ENCODE measurements at regions not wholly inside any gene's neighbourhood (a gene's known extent, or its start where the extent isn't known, plus 50 kb on each side); places are given as distances from the start of the nearest gene placed in this dataset.

DNA sequence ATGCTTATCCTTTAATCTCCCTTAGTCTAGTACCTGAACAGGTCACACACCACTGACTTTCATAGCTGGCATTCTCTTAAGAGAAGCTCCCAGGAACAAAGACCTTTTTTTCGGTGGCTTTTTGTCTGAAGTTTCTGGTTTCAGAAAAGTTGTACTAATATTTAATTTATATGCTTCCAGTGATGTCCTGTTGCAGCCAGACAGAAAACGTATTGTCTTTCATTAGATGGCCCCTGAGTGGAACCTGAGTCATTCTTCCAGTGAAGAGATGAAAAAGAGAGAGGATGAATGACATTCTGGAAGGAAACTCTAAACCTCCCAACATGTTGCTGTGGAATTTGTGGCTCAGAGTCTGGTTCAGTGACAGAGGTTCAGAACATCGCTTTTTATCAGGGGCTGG, 274.8 kb upstream of the TAC1 start:
- Histone ChIP-seq H2AFZ (ENCODE audit: low read length) (no peak overlapping the region), H4K20me1 (ENCODE audit: insufficient read depth, low read length, poor library complexity, severe bottlenecking) (no peaks in the 10 kb centered on the region), H3K9me3 (ENCODE audit: insufficient read depth, low read depth, low read length) (0 out of 2 replicates have a peak, but pooled peaks cover 2% of the 10 kb centered on the region), H3F3A (ENCODE audit: low read depth) (no peaks in the 10 kb centered on the region), H3K4me3 (ENCODE audit: low read length, poor library complexity, severe bottlenecking) (no peak overlapping the region), H3K79me2 (ENCODE audit: insufficient read depth, low read length) (no peaks in the 10 kb centered on the region), H3K9me2 (replicated peaks; ENCODE audit: low read depth, low read length) (no peaks in the 10 kb centered on the region), H3K4me1 (ENCODE audit: insufficient read depth, low read length, poor library complexity, severe bottlenecking) (no peaks in the 10 kb centered on the region), H3K36me3 (ENCODE audit: insufficient read depth, low read length) (no peaks in the 10 kb centered on the region), H3K27me3 (ENCODE audit: insufficient read depth, low read length, poor library complexity, severe bottlenecking) (no peaks in the 10 kb centered on the region), H3K4me2 (ENCODE audit: low read depth, low read length, poor library complexity, severe bottlenecking) (no peak overlapping the region), H3K9ac (ENCODE audit: low read depth, low read length, poor library complexity, severe bottlenecking) (no peak overlapping the region)
- TF ChIP-seq, protein P1, sequence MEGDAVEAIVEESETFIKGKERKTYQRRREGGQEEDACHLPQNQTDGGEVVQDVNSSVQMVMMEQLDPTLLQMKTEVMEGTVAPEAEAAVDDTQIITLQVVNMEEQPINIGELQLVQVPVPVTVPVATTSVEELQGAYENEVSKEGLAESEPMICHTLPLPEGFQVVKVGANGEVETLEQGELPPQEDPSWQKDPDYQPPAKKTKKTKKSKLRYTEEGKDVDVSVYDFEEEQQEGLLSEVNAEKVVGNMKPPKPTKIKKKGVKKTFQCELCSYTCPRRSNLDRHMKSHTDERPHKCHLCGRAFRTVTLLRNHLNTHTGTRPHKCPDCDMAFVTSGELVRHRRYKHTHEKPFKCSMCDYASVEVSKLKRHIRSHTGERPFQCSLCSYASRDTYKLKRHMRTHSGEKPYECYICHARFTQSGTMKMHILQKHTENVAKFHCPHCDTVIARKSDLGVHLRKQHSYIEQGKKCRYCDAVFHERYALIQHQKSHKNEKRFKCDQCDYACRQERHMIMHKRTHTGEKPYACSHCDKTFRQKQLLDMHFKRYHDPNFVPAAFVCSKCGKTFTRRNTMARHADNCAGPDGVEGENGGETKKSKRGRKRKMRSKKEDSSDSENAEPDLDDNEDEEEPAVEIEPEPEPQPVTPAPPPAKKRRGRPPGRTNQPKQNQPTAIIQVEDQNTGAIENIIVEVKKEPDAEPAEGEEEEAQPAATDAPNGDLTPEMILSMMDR (conservative IDR thresholded peaks at IDR 0.05; ENCODE audit: low read length): no peak
- TF ChIP-seq EZH2phosphoT487 (IDR thresholded peaks at IDR 0.05; ENCODE audit: borderline replicate concordance): no peak

- no peak overlapping the region for H3K4me3 ChIP-seq (ENCODE audit: low read length, poor library complexity, severe bottlenecking)
- H3F3A ChIP-seq (ENCODE audit: low read depth): no peaks in the 10 kb centered on the region
- H3K36me3 ChIP-seq (ENCODE audit: insufficient read depth, low read length): no peaks in the 10 kb centered on the region
- H3K79me2 ChIP-seq (ENCODE audit: insufficient read depth, low read length): no peaks in the 10 kb centered on the region
- H2AFZ ChIP-seq (ENCODE audit: low read length): no peak overlapping the region
- 0 out of 2 replicates have a peak, but pooled peaks cover 2% of the 10 kb centered on the region for H3K9me3 ChIP-seq (ENCODE audit: insufficient read depth, low read depth, low read length)
- no peaks in the 10 kb centered on the region for H3K9me2 ChIP-seq (replicated peaks; ENCODE audit: low read depth, low read length)
- no peak overlapping the region for H3K4me2 ChIP-seq (ENCODE audit: low read depth, low read length, poor library complexity, severe bottlenecking)
- H3K4me1 ChIP-seq (ENCODE audit: insufficient read depth, low read length, poor library complexity, severe bottlenecking): no peaks in the 10 kb centered on the region
- H3K9ac ChIP-seq (ENCODE audit: low read depth, low read length, poor library complexity, severe bottlenecking): no peak overlapping the region
- H4K20me1 ChIP-seq (ENCODE audit: insufficient read depth, low read length, poor library complexity, severe bottlenecking): no peaks in the 10 kb centered on the region
- no peak for TF ChIP-seq EZH2phosphoT487 (IDR thresholded peaks at IDR 0.05; ENCODE audit: borderline replicate concordance)
- TF ChIP-seq, protein P1 (conservative IDR thresholded peaks at IDR 0.05; ENCODE audit: low read length): no peak
- H3K27me3 ChIP-seq (ENCODE audit: insufficient read depth, low read length, poor library complexity, severe bottlenecking): no peaks in the 10 kb centered on the region
Measured at GRCh38 chr7:97460433-97460832, 271.5 kb upstream of the TAC1 start.

DNA sequence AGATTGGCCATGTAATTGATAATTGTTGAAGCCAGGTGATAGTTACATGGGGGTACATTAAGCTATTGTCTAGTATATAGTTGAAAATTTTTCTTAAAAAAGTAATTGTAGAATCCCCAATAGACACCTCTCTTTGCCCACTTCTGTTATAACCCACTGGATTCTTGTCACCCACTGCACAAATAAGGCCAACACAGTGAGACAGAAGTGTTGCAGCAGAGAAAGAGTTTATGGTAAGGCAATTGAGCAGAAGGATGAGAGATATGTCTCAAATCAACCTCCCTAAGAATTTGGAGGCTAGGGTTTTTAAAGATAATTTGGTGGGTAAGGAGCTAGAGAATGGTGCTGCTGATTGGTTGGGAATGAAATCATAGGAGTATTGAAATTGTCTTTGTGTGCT, 270.3 kb upstream of the TAC1 start:
- H3K9me2 ChIP-seq (replicated peaks; ENCODE audit: low read depth, low read length): no peaks in the 10 kb centered on the region
- H3K4me3 ChIP-seq (ENCODE audit: low read length, poor library complexity, severe bottlenecking): no peak overlapping the region
- H4K20me1 ChIP-seq (ENCODE audit: insufficient read depth, low read length, poor library complexity, severe bottlenecking): no peaks in the 10 kb centered on the region
- no peaks in the 10 kb centered on the region for H3K79me2 ChIP-seq (ENCODE audit: insufficient read depth, low read length)
- no peaks in the 10 kb centered on the region for H3F3A ChIP-seq (ENCODE audit: low read depth)
- H3K36me3 ChIP-seq (ENCODE audit: insufficient read depth, low read length): no peaks in the 10 kb centered on the region
- 0 out of 2 replicates have a peak, but pooled peaks cover 2% of the 10 kb centered on the region for H3K9me3 ChIP-seq (ENCODE audit: insufficient read depth, low read depth, low read length)
- no peak overlapping the region for H3K4me2 ChIP-seq (ENCODE audit: low read depth, low read length, poor library complexity, severe bottlenecking)
- no peak for TF ChIP-seq EZH2phosphoT487 (IDR thresholded peaks at IDR 0.05; ENCODE audit: borderline replicate concordance)
- TF ChIP-seq, protein P1 (conservative IDR thresholded peaks at IDR 0.05; ENCODE audit: low read length): no peak
- H2AFZ ChIP-seq (ENCODE audit: low read length): no peak overlapping the region
- no peak overlapping the region for H3K9ac ChIP-seq (ENCODE audit: low read depth, low read length, poor library complexity, severe bottlenecking)
- no peaks in the 10 kb centered on the region for H3K27me3 ChIP-seq (ENCODE audit: insufficient read depth, low read length, poor library complexity, severe bottlenecking)
- no peaks in the 10 kb centered on the region for H3K4me1 ChIP-seq (ENCODE audit: insufficient read depth, low read length, poor library complexity, severe bottlenecking)
